GM12865 (cell line): ENCODE measurements at regions not wholly inside any gene's neighbourhood (a gene's known extent, or its start where the extent isn't known, plus 50 kb on each side); places are given as distances from the start of the nearest gene placed in this dataset.

Experiments used
- DNase-seq: peaks from one replicate; pipeline ENCODE4 v3.0.0; 2010; ENCODE audit warnings: low read depth
- H3K4me3 ChIP-seq: 2 replicates; pipeline ENCODE4 v1.5.1; 2011; ENCODE audit warnings: mild to moderate bottlenecking, low read depth, low read length, control low read depth
- CTCF ChIP-seq: IDR thresholded peaks from 2 replicates; pipeline ENCODE4 v1.5.1; 2011; ENCODE audit warnings: low read length, control low read depth, low read depth, inconsistent platforms; ENCODE audit not compliant: insufficient read depth; ENCODE audit errors: missing control alignments

DNA sequence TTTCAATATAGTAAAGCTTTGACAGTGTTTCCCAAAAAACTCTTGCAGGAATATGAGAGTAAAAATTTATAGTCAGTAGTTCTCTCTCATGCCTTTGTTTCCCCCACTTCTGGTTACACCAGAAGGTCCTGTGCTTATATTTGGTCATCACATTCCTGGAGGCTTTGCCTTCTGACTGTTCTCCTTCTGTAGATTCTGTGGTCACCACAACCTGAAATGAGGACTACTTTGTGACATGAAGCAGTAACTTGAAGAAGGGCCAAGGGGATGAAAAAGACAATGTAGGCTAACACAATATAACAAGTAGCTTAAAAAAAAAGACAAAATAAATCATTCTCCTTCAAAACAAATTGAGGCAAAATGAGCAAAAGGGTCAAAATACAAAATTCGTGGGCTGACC lies 366.2 kb upstream of the NR3C2 start:
- TF ChIP-seq CTCF: no peak
- H3K4me3 ChIP-seq: no peak overlapping the region
- no peak for DNase-seq

DNA sequence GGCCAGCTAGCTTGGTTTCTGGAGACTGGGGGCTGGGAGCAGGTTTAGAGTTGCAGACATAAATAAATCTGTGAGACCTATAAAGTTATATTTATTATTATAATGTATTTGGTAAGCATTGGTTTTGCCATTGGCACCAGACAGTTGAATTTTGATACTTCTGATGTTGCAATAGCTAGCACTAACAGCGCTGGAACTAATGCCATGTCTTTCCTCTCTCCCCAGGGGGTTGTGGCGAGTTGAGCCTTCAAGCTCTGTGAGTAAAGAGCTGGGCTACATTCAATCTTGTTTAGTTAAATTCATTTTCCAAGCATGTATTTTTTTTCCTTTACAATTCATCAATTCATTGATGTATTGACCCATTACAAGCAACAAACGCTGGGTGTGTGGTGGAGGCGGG lies 358.7 kb upstream of the NR3C2 start:
- H3K4me3 ChIP-seq: no peak overlapping the region
- no peak for TF ChIP-seq CTCF
- DNase-seq: no peak

GRCh38 chr4:148800336-148800885 lies 358.2 kb upstream of the NR3C2 start:
- no peak for DNase-seq
- TF ChIP-seq CTCF: no peak

DNA sequence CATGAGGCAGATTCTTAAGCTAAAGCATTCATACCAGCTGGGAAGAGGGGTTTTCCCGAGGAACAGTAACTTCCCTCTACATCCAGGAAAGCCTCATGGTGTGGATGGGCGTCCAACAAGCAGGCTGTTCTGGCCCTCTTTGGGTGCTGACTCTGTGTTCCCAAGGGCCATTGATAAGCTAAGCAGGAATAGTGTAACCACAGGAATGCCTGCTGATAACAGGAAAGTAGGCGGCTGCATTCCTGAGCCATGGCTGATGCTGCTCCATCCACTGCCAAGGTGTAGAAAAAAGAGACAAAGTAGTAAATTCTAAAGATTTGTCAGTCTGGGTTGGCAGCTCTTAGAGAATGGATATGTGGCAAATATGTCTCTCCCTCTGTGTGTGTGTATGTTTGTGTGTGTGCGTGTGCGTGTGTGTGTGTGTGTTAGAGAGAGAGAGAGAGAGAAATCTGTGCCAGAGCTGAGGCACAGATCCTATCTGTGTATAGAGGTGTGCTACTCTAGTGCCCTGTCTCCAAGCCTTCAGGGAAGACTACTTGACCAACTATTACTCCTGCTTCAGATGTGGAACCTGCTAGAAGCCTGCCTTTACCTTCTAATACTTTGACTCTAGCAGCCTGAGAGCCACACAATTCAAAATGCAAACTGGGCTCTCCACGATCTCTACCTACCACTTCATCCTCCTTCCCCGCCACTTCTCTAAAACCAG lies 353.1 kb upstream of the NR3C2 start:
- DNase-seq: no peak
- no peak for TF ChIP-seq CTCF

More at GRCh38 chr4:148800336-148800885, 358.2 kb upstream of the NR3C2 start:
- H3K4me3 ChIP-seq: no peak overlapping the region

GRCh38 chr4:148793221-148793620 lies 351.0 kb upstream of the NR3C2 start:
- H3K4me3 ChIP-seq: no peak overlapping the region
- no peak for DNase-seq
- TF ChIP-seq CTCF: no peak

More for the DNA sequence above, 353.1 kb upstream of the NR3C2 start:
- no peak overlapping the region for H3K4me3 ChIP-seq

DNA sequence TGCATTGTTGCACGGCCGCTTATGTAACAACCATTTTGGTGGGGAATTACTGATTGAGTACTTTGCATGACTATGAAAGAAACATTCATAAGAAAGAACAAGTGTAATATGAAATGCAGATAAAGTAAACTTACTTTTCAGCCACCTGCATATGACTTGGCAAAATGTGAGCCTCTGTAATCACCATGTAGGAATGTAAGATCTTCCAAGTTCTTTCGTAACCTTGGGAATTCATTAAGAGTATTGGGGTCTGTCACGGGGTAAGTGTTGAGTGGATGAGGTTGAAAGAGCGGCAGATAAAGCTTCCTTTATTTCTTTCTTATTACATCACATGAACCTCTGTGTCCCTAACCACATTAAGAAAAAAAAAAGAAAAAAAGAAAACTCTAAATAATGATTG lies 348.5 kb upstream of the NR3C2 start:
- no peak overlapping the region for H3K4me3 ChIP-seq
- no peak for TF ChIP-seq CTCF
- no peak for DNase-seq

DNA sequence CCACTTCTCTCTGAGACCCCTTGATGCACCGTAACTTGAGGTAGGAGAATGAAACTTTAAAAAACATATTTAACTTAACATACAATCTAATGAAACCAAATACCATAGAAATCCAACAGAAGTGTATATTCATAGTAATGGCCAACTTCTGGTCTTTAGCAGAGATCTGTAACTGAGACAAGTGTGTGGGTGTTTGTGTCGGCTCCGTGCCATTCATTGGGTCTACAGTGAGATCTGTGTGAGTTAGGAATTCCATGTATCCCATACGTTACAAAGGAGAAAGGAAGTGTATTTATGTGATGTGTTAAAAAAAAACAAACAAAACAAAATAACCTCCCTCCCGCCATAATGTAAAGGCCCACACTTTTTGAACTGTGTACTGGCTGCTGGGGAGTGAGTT lies 348.0 kb upstream of the NR3C2 start:
- H3K4me3 ChIP-seq: no peak overlapping the region
- no peak for TF ChIP-seq CTCF
- no peak for DNase-seq
